BE2C (cell line): ENCODE measurements at regions not wholly inside any gene's neighbourhood (a gene's known extent, or its start where the extent isn't known, plus 50 kb on each side); places are given as distances from the start of the nearest gene placed in this dataset.

Experiments used
- DNase-seq: peaks from one replicate; pipeline ENCODE4 v3.0.0-alpha.2; 2020
- H3K27me3 ChIP-seq: fragments of 250-450 bp; sonication (Bioruptor Pico); 2 replicates; pipeline ENCODE4 v1.5.1; 2020; ENCODE audit warnings: mild to moderate bottlenecking
- H3K36me3 ChIP-seq: fragments of 250-450 bp; sonication (Bioruptor Pico); 2 replicates; pipeline ENCODE4 v1.5.1; 2020; ENCODE audit warnings: mild to moderate bottlenecking
- H3K4me1 ChIP-seq: fragments of 250-450 bp; sonication (Bioruptor Pico); 2 replicates; pipeline ENCODE4 v1.5.1; 2020
- H3K4me3 ChIP-seq: 2 replicates; pipeline ENCODE4 v1.5.1; 2011; ENCODE audit warnings: low read depth, low read length
- H3K9me3 ChIP-seq: fragments of 250-450 bp; sonication (Bioruptor Pico); 2 replicates; pipeline ENCODE4 v1.5.1; 2020
- TF ChIP-seq, protein P1 (sequence below): IDR thresholded peaks from 2 replicates; pipeline ENCODE4 v1.5.1; 2012; ENCODE audit warnings: mild to moderate bottlenecking, low read depth, low read length

DNA sequence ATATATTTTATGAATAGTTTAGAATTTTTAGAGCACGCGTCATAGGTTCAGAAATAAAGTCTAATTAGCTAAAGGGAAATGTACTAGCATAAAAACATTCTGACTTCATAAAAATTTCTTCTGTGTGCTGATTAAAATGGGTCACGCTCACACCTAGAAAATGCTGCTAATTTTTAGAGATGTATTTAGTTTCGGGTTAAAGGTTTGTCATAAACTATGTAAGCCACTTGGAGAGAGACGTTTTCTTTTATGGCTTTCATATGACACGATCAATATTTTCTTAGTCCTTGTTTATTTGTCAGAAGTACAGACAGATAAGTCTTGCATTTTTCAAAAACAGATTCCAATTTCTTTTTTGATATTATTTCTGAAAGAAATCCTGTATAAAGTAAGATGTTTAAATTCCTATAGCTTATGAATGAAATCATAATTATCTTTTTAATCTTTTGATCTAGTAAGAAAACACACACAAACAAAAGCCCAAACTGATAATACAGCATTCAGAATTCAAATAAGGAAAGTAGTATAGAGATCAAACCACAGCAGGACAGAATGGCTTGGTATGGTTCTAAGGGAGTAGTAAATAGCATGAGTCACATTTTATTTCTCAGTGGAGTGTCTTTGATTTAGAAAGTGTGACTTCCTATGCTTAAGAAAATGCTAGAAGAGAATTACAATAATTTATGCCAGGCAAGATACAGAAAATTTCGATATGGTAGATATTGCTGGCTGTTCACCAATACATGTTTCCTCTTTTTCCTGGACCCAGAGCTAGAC lies 236.6 kb downstream of the GPD2 start:
- no peaks in the 10 kb centered on the region for H3K4me1 ChIP-seq
- no peak for DNase-seq
- TF ChIP-seq, protein P1, sequence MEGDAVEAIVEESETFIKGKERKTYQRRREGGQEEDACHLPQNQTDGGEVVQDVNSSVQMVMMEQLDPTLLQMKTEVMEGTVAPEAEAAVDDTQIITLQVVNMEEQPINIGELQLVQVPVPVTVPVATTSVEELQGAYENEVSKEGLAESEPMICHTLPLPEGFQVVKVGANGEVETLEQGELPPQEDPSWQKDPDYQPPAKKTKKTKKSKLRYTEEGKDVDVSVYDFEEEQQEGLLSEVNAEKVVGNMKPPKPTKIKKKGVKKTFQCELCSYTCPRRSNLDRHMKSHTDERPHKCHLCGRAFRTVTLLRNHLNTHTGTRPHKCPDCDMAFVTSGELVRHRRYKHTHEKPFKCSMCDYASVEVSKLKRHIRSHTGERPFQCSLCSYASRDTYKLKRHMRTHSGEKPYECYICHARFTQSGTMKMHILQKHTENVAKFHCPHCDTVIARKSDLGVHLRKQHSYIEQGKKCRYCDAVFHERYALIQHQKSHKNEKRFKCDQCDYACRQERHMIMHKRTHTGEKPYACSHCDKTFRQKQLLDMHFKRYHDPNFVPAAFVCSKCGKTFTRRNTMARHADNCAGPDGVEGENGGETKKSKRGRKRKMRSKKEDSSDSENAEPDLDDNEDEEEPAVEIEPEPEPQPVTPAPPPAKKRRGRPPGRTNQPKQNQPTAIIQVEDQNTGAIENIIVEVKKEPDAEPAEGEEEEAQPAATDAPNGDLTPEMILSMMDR, result no peak

DNA sequence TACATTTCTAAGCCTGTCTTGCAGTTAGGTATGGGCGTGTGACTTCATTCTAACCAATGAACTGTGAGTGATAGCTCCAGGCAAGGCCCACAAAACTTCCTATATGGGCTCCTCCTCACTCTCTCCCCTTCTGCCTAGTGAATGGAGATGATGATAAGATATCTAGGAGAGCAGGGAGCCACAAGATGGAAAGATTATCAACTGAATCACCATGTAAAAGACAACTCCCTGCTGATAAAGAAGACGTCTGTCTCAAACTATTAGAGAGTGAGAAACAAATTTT lies 237.1 kb downstream of the GPD2 start:
- Histone ChIP-seq H3K4me1 (no peaks in the 10 kb centered on the region), H3K27me3 (no peaks in the 10 kb centered on the region), H3K36me3 (no peaks in the 10 kb centered on the region), H3K9me3 (no peaks in the 10 kb centered on the region), H3K4me3 (no peak overlapping the region)
- TF ChIP-seq, protein P1, result no peak
- DNase-seq, result no peak

More for the DNA sequence above, 236.6 kb downstream of the GPD2 start:
- Histone ChIP-seq H3K27me3 (no peaks in the 10 kb centered on the region), H3K36me3 (no peaks in the 10 kb centered on the region), H3K9me3 (no peaks in the 10 kb centered on the region), H3K4me3 (no peak overlapping the region)

DNA sequence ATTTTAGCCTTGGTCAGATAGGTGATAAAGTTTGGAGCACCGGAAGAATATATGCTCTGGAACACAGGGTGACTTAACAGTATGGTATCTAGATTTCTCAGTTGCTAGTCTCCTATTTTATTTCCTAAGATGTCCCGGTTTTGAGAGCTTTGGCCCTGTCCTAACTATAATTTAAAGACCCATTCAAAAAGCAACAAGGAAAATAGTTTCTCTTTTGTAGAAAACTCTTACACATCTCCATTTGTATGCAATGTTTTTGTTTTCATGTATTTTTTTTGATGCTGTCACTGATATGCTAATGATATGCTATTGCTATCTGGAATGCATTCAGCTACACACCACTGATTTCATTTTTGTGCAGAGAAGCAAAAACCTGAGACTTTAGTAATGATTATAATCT lies 237.8 kb downstream of the GPD2 start:
- H3K36me3 ChIP-seq, result no peaks in the 10 kb centered on the region
- TF ChIP-seq, protein P1, result no peak
- no peaks in the 10 kb centered on the region for H3K9me3 ChIP-seq
- H3K4me3 ChIP-seq, result no peak overlapping the region
- H3K27me3 ChIP-seq, result no peaks in the 10 kb centered on the region
- no peak for DNase-seq
- no peaks in the 10 kb centered on the region for H3K4me1 ChIP-seq

DNA sequence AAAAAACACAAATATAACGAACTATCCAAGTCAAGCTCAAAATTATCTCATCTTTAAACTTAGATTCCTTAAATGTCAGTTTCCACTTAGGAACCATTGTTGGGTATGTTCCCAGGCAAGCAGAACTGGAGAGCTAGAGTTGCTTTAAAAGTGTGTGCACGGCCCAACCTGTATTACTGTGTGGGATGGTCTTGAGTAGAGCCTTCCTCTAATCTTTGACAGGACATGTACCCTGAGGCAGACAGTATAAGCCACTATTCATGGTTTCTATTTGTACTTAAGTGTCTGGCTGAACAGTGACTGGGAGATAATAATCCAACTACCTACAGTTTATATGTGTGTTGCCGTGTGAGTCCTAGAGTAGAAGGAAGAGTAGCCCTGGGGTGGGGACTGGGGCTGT lies 239.7 kb downstream of the GPD2 start:
- H3K4me1 ChIP-seq, result no peaks in the 10 kb centered on the region
- TF ChIP-seq, protein P1, result no peak
- H3K4me3 ChIP-seq, result no peak overlapping the region
- no peak for DNase-seq
- no peaks in the 10 kb centered on the region for H3K27me3 ChIP-seq
- H3K36me3 ChIP-seq, result no peaks in the 10 kb centered on the region
- H3K9me3 ChIP-seq, result no peaks in the 10 kb centered on the region

DNA sequence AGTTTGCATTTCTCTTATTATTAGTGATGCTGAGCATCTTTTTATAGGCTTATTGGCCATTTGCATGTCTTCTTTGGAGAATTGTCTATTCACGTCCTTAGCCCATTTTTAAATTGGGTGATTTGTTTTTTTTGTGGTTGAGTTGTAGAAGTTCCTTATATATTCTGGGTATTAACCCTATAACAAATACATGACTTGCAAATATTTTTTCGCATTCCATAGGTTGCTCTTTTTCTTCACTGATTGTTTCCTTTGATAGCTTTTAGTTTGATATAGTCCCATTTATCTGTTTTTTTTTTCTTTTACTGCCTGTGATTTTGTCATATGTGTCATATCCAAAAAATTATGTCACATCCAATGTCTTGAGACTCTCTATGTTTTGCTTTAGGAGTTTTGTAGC lies 243.6 kb downstream of the GPD2 start:
- Histone ChIP-seq H3K4me1 (no peaks in the 10 kb centered on the region), H3K4me3 (no peak overlapping the region), H3K27me3 (no peaks in the 10 kb centered on the region), H3K36me3 (no peaks in the 10 kb centered on the region), H3K9me3 (no peaks in the 10 kb centered on the region)
- TF ChIP-seq, protein P1, result no peak
- no peak for DNase-seq

DNA sequence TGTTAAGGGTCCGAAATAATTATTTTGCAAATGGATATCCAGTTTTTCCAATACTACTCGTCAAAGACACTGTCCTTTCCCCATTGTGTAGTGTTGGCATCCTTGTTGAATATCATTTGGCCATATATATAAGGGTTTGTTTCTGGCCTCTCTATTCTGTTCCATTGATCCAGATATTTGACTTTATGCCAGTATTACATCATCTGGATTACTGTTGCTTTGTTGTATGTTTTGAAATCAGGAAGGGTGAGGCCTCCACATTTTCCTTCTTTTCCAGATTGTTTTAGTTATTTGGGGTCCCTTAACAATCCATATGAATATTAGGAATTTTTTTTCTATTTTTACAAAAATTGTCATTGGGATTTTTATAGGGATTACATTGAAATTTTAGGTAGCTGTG lies 244.1 kb downstream of the GPD2 start:
- H3K4me3 ChIP-seq, result no peak overlapping the region
- H3K9me3 ChIP-seq, result no peaks in the 10 kb centered on the region
- no peaks in the 10 kb centered on the region for H3K36me3 ChIP-seq
- no peaks in the 10 kb centered on the region for H3K27me3 ChIP-seq
- DNase-seq, result no peak
- no peaks in the 10 kb centered on the region for H3K4me1 ChIP-seq
- TF ChIP-seq, protein P1, result no peak
